ENCODE measurements at regions not wholly inside any gene's neighbourhood (a gene's known extent, or its start where the extent isn't known, plus 50 kb on each side); places are given as distances from the start of the nearest gene placed in this dataset.

DNA sequence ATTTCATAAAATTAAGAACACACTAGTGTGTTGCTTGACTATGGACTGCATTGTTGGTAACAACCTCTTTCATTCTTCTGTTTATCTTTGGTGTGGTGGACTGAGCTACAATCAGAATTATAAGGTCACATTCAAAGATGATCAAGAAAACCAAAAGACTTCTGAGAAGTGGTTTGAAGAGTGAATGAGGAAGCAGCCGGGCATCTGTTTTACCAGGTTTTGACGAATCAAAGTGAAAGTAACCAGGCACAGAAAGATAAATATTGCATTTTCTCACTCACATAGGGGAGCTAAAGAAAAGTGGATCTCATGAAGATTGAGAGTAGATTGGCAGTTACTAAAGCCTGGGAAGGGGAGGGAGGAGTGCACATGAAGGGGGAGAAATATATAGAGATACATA is 589.1 kb downstream of the ZNF608 start:
- DNase-seq (ENCODE audit: low spot score), result no peak
- Mint-ChIP-seq H3K27ac (peak overlapping the region in 1 of 2 donors; percentile 73), H3K4me3 (no peak overlapping the region), H3K9me3 (peaks cover 12% of the 10 kb centered on the region), H3K36me3 (peaks cover 16% of the 10 kb centered on the region), H3K27me3 (no peaks in the 10 kb centered on the region), H3K4me1 (ENCODE audit: low read depth in 2 of 2) (peaks cover 4% of the 10 kb centered on the region in 2 donors)
- no peak for ATAC-seq

- H3K27ac Mint-ChIP-seq, result no peak overlapping the region
- peaks cover 12% of the 10 kb centered on the region for H3K9me3 Mint-ChIP-seq
- H3K4me3 Mint-ChIP-seq, result no peak overlapping the region
- ATAC-seq (no peak), DNase-seq (ENCODE audit: low spot score) (no peak)
- H3K4me1 Mint-ChIP-seq (ENCODE audit: low read depth in 2 of 2), result peaks cover 4% of the 10 kb centered on the region in 2 donors
- H3K27me3 Mint-ChIP-seq, result no peaks in the 10 kb centered on the region
- peaks cover 16% of the 10 kb centered on the region for H3K36me3 Mint-ChIP-seq
These were observed 589.9 kb downstream of the ZNF608 start for GRCh38 chr5:124156415-124156996.

GRCh38 chr5:124154714-124155113 is 591.7 kb downstream of the ZNF608 start:
- no peak overlapping the region for H3K4me3 Mint-ChIP-seq

DNA sequence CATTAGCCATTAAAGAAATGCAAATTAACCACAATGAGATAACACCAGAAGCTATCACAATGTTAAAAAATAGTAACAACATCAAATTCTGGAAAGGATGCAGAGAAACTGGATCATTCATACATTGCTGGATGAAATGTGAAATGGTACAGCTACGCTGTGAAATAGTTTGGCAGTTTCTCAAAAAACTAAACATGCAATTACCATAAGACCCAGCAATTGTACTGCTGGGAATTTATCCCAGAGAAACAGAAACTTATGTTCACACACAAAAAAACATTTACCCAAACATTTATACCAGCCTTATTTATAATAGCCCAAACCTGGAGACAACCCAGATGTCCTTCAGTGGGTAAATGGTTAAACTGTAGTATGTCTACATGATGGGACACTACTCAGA is 592.9 kb downstream of the ZNF608 start:
- ATAC-seq (no peak), DNase-seq (ENCODE audit: low spot score) (no peak)
- no peak overlapping the region for H3K4me3 Mint-ChIP-seq
- H3K9me3 Mint-ChIP-seq, result peaks cover 17% of the 10 kb centered on the region
- no peaks in the 10 kb centered on the region for H3K27me3 Mint-ChIP-seq
- H3K36me3 Mint-ChIP-seq, result peaks cover 16% of the 10 kb centered on the region
- no peak overlapping the region for H3K27ac Mint-ChIP-seq
- H3K4me1 Mint-ChIP-seq (ENCODE audit: low read depth in 2 of 2), result peaks cover 4% of the 10 kb centered on the region in 2 donors

More at GRCh38 chr5:124154714-124155113, 591.7 kb downstream of the ZNF608 start:
- H3K36me3 Mint-ChIP-seq, result peaks cover 16% of the 10 kb centered on the region
- ATAC-seq, result no peak
- H3K4me1 Mint-ChIP-seq (ENCODE audit: low read depth in 2 of 2), result peaks cover 4% of the 10 kb centered on the region in 2 donors
- H3K27me3 Mint-ChIP-seq, result no peaks in the 10 kb centered on the region
- no peak overlapping the region for H3K27ac Mint-ChIP-seq
- peaks cover 21% of the 10 kb centered on the region for H3K9me3 Mint-ChIP-seq
- no peak for DNase-seq (ENCODE audit: low spot score)

DNA sequence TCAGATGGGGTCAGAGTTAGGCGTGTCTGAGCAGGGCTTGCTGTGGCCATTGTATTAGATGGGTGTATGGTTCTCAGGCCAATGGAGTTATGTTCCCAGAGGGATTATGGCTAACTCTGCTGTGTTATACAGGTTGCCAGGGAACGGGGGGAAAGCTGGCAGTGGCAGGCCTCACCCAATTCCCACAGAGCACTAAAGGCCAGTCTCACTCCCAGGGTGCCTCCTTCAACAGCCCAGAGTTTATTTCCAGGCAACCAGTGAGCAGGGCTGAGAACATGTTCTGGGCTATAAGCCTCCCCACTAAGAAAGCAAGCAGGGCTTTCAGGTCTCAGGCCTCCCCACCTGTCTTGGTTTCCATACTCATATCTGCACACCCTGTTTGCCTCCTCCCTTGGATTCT is 597.9 kb downstream of the ZNF608 start:
- Mint-ChIP-seq H3K27me3 (no peaks in the 10 kb centered on the region), H3K4me1 (ENCODE audit: low read depth in 2 of 2) (no peaks in the 10 kb centered on the region), H3K4me3 (no peak overlapping the region), H3K27ac (no peak overlapping the region), H3K36me3 (no peaks in the 10 kb centered on the region), H3K9me3 (peaks cover 16% of the 10 kb centered on the region)
- DNase-seq (ENCODE audit: low spot score) (no peak), ATAC-seq (no peak)

DNA sequence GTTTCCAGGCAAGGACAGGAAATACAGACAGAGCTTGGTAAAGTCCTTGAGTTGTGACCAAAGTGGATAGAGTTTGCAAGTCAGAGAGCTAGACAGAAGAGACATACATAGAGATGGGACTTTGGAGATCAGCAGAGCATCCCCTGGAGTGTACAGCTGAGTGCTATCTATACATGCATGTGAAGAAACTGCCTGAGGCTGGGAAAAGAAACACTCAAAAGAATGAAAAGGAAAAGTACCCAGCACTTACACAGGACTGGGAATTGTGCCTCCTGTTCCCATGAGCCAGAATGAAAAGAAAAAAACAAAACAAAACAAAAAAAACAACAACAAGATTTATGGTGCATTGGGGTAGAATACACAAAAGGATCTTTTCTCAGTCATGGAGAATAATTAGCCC is 606.4 kb downstream of the ZNF608 start:
- no peaks in the 10 kb centered on the region for H3K27me3 Mint-ChIP-seq
- H3K36me3 Mint-ChIP-seq, result no peaks in the 10 kb centered on the region
- ATAC-seq (no peak), DNase-seq (ENCODE audit: low spot score) (no peak)
- no peaks in the 10 kb centered on the region for H3K4me1 Mint-ChIP-seq (ENCODE audit: low read depth in 2 of 2)
- peaks cover 19% of the 10 kb centered on the region for H3K9me3 Mint-ChIP-seq
- no peak overlapping the region for H3K4me3 Mint-ChIP-seq
- H3K27ac Mint-ChIP-seq, result no peak overlapping the region

DNA sequence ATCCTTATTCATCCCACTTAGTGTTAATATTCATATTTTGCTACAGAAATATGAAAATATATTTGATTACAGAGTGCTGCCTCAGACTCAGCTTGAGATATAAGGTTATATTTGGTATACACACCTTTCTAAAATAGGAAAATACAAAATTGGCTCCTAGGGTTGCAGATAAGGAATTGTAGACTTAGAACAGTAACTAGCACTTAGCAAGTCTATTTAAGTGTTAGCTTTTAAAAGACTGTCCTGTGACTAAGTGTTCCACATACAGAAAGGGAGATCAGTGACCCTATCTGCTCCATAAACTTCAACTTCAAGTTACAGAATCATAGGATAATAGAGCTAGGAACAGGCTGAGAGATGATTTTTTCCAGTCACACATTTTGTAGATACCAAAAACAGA is 607.0 kb downstream of the ZNF608 start:
- Mint-ChIP-seq H3K9me3 (peaks cover 19% of the 10 kb centered on the region), H3K36me3 (no peaks in the 10 kb centered on the region), H3K27me3 (no peaks in the 10 kb centered on the region), H3K4me3 (no peak overlapping the region), H3K4me1 (ENCODE audit: low read depth in 2 of 2) (no peaks in the 10 kb centered on the region), H3K27ac (no peak overlapping the region)
- no peak for ATAC-seq
- DNase-seq (ENCODE audit: low spot score), result no peak

DNA sequence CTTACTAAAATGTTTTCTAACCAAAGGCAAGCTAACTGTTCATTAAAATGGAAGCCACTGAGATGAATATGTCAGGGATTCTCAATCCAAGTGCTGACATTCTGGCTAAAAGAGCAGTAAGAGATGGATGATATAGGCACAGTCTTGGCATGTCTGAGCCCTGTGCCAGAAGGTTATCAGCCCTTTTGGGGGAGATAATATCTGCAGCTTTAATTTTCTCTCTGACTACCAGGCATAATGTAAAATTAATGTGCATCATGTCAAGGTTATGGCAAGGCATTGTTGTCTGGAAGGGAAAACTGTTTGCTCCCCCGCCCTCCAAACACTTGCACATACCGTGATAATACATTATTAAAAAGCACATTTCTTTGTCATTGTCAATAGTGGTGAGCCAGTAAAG is 609.8 kb downstream of the ZNF608 start:
- Mint-ChIP-seq H3K9me3 (peaks cover 13% of the 10 kb centered on the region), H3K27ac (no peak overlapping the region), H3K27me3 (no peaks in the 10 kb centered on the region), H3K36me3 (no peaks in the 10 kb centered on the region), H3K4me1 (ENCODE audit: low read depth in 2 of 2) (no peaks in the 10 kb centered on the region), H3K4me3 (no peak overlapping the region)
- DNase-seq (ENCODE audit: low spot score), result no peak
- no peak for ATAC-seq

- no peaks in the 10 kb centered on the region for H3K4me1 Mint-ChIP-seq (ENCODE audit: low read depth in 2 of 2)
- H3K36me3 Mint-ChIP-seq, result no peaks in the 10 kb centered on the region
- H3K9me3 Mint-ChIP-seq, result peaks cover 8% of the 10 kb centered on the region
- DNase-seq (ENCODE audit: low spot score) (no peak), ATAC-seq (no peak)
- no peaks in the 10 kb centered on the region for H3K27me3 Mint-ChIP-seq
- no peak overlapping the region for H3K27ac Mint-ChIP-seq
- H3K4me3 Mint-ChIP-seq, result no peak overlapping the region
These were observed 611.5 kb downstream of the ZNF608 start for GRCh38 chr5:124134941-124135340.

- DNase-seq (ENCODE audit: low spot score), result no peak
- H3K27me3 Mint-ChIP-seq, result no peaks in the 10 kb centered on the region
- no peak for ATAC-seq
- no peak overlapping the region for H3K4me3 Mint-ChIP-seq
- H3K4me1 Mint-ChIP-seq (ENCODE audit: low read depth in 2 of 2), result no peaks in the 10 kb centered on the region
- peaks cover 3% of the 10 kb centered on the region for H3K9me3 Mint-ChIP-seq
- no peak overlapping the region for H3K27ac Mint-ChIP-seq
- H3K36me3 Mint-ChIP-seq, result no peaks in the 10 kb centered on the region
These were observed 613.0 kb downstream of the ZNF608 start for GRCh38 chr5:124133406-124133805.

DNA sequence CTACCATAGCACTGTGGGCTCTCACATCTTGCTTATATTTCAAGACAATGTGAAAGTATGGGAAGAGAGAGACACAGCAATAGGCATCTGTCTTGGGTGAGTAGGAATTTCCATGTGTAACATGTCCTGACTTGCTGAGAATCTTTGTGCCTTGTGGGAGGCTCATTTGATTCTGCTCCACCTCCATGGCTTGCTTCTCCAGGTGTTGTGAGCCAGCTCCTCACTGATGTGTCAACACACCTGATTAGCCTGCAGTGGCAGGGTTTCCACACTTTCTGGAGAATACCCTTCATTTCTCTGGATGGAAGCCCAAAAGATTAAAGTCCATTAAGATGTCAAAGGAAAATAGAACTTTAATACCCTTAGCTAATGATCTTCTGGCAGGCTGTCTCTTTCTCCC is 613.6 kb downstream of the ZNF608 start:
- no peak for ATAC-seq
- DNase-seq (ENCODE audit: low spot score), result no peak
- Mint-ChIP-seq H3K9me3 (no peaks in the 10 kb centered on the region), H3K4me3 (no peak overlapping the region), H3K36me3 (no peaks in the 10 kb centered on the region), H3K27ac (no peak overlapping the region), H3K4me1 (ENCODE audit: low read depth in 2 of 2) (no peaks in the 10 kb centered on the region), H3K27me3 (no peaks in the 10 kb centered on the region)

DNA sequence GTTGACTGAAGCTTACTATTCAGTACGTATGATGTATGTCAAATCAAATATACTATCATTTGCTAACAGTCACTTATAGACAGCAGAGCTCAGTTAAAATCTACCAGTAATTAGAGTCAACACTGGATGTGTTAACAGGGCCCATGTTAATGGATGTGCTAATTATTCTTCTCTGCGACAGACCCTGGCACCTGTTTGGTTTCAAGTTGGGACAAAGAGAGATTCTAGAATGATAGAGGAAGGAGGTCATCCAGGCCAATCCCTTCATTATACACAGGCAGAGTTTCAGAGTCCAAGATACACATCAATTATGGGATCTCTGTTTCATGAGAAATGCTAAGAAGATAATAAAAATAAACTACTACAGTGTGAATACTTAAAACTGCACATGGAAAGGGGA is 615.0 kb downstream of the ZNF608 start:
- DNase-seq (ENCODE audit: low spot score) (no peak), ATAC-seq (no peak)
- H3K4me1 Mint-ChIP-seq (ENCODE audit: low read depth in 2 of 2), result no peaks in the 10 kb centered on the region
- no peak overlapping the region for H3K4me3 Mint-ChIP-seq
- no peaks in the 10 kb centered on the region for H3K9me3 Mint-ChIP-seq
- H3K36me3 Mint-ChIP-seq, result no peaks in the 10 kb centered on the region
- H3K27me3 Mint-ChIP-seq, result no peaks in the 10 kb centered on the region
- no peak overlapping the region for H3K27ac Mint-ChIP-seq

- Mint-ChIP-seq H3K27ac (no peak overlapping the region), H3K36me3 (no peaks in the 10 kb centered on the region), H3K27me3 (no peaks in the 10 kb centered on the region), H3K4me1 (ENCODE audit: low read depth in 2 of 2) (no peaks in the 10 kb centered on the region), H3K9me3 (no peaks in the 10 kb centered on the region), H3K4me3 (no peak overlapping the region)
- DNase-seq (ENCODE audit: low spot score) (no peak), ATAC-seq (no peak)
These were observed 615.6 kb downstream of the ZNF608 start for GRCh38 chr5:124130816-124131215.

- H3K36me3 Mint-ChIP-seq, result no peaks in the 10 kb centered on the region
- no peaks in the 10 kb centered on the region for H3K27me3 Mint-ChIP-seq
- H3K4me1 Mint-ChIP-seq (ENCODE audit: low read depth in 2 of 2), result no peaks in the 10 kb centered on the region
- H3K4me3 Mint-ChIP-seq, result no peak overlapping the region
- no peak overlapping the region for H3K27ac Mint-ChIP-seq
- ATAC-seq (no peak), DNase-seq (ENCODE audit: low spot score) (no peak)
- no peaks in the 10 kb centered on the region for H3K9me3 Mint-ChIP-seq
These were observed 616.9 kb downstream of the CSNK1G3 start for GRCh38 chr5:124128867-124129266.

DNA sequence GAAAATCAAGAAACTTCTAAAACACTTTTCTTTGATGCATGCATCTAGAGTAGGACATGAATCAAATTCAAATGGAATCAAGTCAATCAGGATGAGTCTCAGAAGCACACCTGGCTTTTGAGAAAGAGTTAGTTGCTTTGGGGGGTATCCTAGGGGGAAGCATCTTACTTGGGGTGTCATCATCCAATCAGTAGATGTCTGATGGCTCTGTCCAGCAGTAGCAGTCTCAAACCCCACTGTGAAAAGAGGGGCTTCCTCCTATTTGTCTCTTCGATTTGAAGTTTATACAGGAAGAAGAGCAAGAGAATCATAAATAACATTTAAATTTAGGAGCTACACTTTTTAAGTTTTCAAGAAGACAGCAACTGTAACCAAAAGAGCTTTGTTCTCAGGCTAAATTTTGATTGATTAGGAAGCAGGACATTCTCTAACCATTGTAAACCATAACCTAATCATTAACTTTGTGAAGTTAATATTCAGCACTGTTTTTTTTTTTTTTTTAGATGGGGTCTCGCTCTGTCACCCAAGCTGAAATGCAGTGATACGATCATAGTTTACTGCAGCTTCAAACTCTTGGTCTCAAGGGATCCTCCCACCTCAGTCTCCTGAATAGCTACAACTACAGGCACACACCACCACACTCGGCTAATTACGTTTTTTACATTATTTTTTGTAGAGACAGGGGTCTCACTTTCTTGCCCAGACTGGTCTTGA is 614.7 kb downstream of the CSNK1G3 start:
- Mint-ChIP-seq H3K36me3 (no peaks in the 10 kb centered on the region), H3K27ac (no peak overlapping the region), H3K4me1 (ENCODE audit: low read depth in 2 of 2) (no peaks in the 10 kb centered on the region), H3K4me3 (no peak overlapping the region), H3K9me3 (peaks cover 3% of the 10 kb centered on the region), H3K27me3 (no peaks in the 10 kb centered on the region)
- DNase-seq (ENCODE audit: low spot score) (no peak), ATAC-seq (no peak)
